ENCODE measurements at regions not wholly inside any gene's neighbourhood (a gene's known extent, or its start where the extent isn't known, plus 50 kb on each side); places are given as distances from the start of the nearest gene placed in this dataset.

DNA sequence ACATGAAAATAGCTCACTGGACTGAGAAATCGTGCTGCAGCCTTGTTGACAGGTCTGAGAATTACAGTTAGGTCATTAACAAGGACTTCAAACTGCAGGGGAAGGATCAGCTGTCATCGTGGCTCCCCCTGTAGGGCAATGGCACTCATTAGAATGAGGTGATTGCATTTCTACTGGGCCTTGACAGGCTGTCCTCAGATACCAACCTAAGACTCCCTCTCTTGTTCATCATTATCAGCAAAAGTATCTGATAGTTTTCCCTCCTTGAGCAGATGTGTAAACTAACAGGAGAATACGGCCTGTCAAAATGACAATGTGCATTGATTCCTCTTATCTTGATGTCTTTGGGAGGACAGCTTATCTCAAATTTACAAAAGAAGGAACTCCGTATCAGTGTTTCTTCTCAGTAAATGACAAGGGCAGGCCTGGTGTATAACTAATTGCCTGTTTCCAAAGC, 648.5 kb upstream of the LRRN3 start:
- TF ChIP-seq SUZ12 (IDR thresholded peaks at IDR 0.05; ENCODE audit: extremely low read depth, insufficient read depth, insufficient read length): no peak
- no peak for TF ChIP-seq YY1 (IDR thresholded peaks at IDR 0.05; ENCODE audit: insufficient read depth, insufficient read length)
- no peak for TF ChIP-seq ZNF274 (IDR thresholded peaks at IDR 0.05; ENCODE audit: low read depth, low read length)
